ENCODE measurements at regions not wholly inside any gene's neighbourhood (a gene's known extent, or its start where the extent isn't known, plus 50 kb on each side); places are given as distances from the start of the nearest gene placed in this dataset.

DNA sequence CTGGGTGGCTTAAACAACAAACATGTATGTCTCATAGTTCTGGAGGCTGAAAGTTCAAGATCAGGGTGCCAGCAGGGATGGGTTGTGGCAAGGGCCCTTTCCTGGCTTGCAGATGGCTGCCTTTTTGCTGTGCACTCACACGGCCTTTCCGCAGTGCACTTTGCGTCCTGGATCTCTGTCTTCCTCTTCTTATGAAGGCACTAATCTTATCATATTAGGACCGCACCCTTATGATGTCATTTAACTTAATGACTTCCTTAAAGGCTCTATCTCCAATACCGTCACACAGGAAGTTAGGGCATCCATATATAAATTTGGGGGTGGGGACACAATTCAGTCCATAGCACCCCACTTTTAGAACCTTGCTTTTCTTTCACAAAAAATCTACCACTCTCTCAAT lies 255.2 kb downstream of the SNX13 start:
- no peaks in the 10 kb centered on the region for H3K4me1 Mint-ChIP-seq (ENCODE audit: low read depth in 2 of 2)
- no peak overlapping the region for H3K27ac Mint-ChIP-seq
- no peak overlapping the region for H3K4me3 Mint-ChIP-seq
- H3K9me3 Mint-ChIP-seq: no peaks in the 10 kb centered on the region
- no peaks in the 10 kb centered on the region for H3K36me3 Mint-ChIP-seq
- peaks cover 0 to 4% of the 10 kb centered on the region in 2 donors for H3K27me3 Mint-ChIP-seq
- no peak for ATAC-seq
- DNase-seq (ENCODE audit: low spot score): no peak

GRCh38 chr7:17687361-17687760 lies 252.9 kb downstream of the SNX13 start:
- ATAC-seq: no peak
- Mint-ChIP-seq H3K36me3 (no peaks in the 10 kb centered on the region), H3K4me1 (ENCODE audit: low read depth in 2 of 2) (no peaks in the 10 kb centered on the region), H3K27me3 (peaks cover 0 to 2% of the 10 kb centered on the region in 2 donors), H3K27ac (no peak overlapping the region), H3K9me3 (no peaks in the 10 kb centered on the region), H3K4me3 (no peak overlapping the region)
- no peak for DNase-seq (ENCODE audit: low spot score)

- no peaks in the 10 kb centered on the region for H3K36me3 Mint-ChIP-seq
- no peak for DNase-seq (ENCODE audit: low spot score)
- no peak overlapping the region for H3K27ac Mint-ChIP-seq
- H3K4me1 Mint-ChIP-seq (ENCODE audit: low read depth in 2 of 2): no peaks in the 10 kb centered on the region
- no peaks in the 10 kb centered on the region for H3K9me3 Mint-ChIP-seq
- H3K27me3 Mint-ChIP-seq: peaks cover 0 to 2% of the 10 kb centered on the region in 2 donors
- no peak overlapping the region for H3K4me3 Mint-ChIP-seq
- no peak for ATAC-seq
Measured at GRCh38 chr7:17689361-17689902, 250.9 kb downstream of the SNX13 start.

DNA sequence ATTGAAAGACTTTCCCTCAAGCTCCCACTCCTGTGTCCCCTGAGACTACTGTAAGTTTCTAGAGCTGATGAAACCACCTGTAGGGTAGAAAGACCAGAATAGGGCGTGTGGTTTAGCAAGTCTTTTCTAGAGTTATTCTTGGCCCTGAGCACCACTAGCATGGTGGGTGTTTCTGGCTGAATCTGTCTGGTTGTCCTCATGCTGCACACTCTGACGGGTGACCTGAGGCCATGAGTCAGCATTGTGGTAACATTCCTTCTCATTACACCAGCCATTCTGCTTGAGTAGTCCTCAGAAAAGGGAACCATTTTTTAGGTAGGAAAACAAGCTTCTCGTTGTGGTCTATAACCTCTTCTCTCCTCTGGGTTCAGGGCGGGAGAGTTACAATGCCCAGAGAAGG lies 250.3 kb downstream of the SNX13 start:
- ATAC-seq: peak in 1 of 2 donors; percentile 24

DNA sequence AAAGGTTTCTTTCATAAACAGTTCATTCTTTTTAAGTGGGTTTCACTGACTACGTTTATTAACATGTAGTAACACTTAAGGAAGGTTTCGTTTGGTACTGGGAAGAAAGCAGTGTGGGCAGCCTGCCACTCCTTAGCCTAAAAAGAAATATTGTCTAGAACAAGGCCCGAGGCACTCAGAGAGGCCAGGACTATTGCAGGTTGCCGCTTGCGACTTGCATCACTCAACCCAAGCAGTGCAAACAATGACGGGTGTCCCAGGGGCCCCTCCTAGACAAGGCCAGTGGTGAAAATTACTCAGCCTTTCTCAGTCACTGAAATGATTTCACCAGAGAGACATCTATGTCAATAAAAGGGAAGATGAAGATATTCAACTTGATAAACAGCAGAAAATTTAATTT lies 243.9 kb downstream of the SNX13 start:
- Mint-ChIP-seq H3K36me3 (peaks cover 32% of the 10 kb centered on the region), H3K4me3 (no peak overlapping the region), H3K27ac (no peak overlapping the region), H3K9me3 (peaks cover 12% of the 10 kb centered on the region), H3K27me3 (peaks cover 2 to 16% of the 10 kb centered on the region in 2 donors), H3K4me1 (ENCODE audit: low read depth in 2 of 2) (no peaks in the 10 kb centered on the region)
- ATAC-seq (no peak), DNase-seq (ENCODE audit: low spot score) (no peak)

More for the DNA sequence above, 250.3 kb downstream of the SNX13 start:
- Mint-ChIP-seq H3K36me3 (no peaks in the 10 kb centered on the region), H3K4me1 (ENCODE audit: low read depth in 2 of 2) (no peaks in the 10 kb centered on the region), H3K4me3 (no peak overlapping the region), H3K27ac (no peak overlapping the region), H3K27me3 (peaks cover 0 to 2% of the 10 kb centered on the region in 2 donors), H3K9me3 (no peaks in the 10 kb centered on the region)
- no peak for DNase-seq (ENCODE audit: low spot score)

DNA sequence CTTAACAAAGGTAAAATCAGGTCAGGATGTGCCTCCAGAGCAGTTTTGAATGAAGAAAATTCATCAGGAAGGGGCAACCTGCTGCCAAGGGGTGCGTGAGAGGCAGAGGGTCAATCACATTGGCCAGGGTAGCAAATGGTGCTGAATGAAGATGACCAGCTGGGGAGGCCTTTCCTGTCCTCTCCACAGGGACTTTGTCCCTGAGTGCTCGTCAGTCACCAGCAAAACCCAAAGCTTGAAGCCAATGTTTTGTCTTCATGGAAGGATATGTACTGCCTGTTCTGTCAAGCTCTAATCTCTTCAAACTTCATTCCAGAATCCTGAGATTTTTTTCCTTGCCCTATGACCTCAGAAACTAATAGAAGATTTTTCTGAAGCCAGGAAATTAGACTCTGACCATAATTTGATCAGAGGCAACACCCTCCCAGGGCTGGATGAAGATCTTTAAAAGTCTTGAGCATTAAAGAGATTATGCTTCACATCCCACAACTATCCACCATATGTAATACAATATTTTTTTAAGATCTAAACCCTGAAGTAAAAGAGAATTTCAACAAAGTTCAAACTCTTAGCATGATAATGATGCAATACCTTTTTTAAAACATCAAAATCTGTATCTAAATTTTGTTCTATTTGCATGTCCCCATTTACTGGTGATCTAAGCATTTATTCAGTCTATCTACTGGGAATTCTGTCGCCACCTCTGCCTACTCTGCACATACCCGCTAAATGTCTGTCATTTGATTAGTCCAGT lies 243.0 kb downstream of the SNX13 start:
- Mint-ChIP-seq H3K9me3 (peaks cover 12% of the 10 kb centered on the region), H3K4me3 (no peak overlapping the region), H3K4me1 (ENCODE audit: low read depth in 2 of 2) (no peaks in the 10 kb centered on the region), H3K36me3 (peaks cover 36% of the 10 kb centered on the region), H3K27ac (no peak overlapping the region), H3K27me3 (peaks cover 6 to 21% of the 10 kb centered on the region in 2 donors)
- no peak for ATAC-seq
- DNase-seq (ENCODE audit: low spot score): no peak

- no peak overlapping the region for H3K27ac Mint-ChIP-seq
- DNase-seq (ENCODE audit: low spot score): no peak
- H3K9me3 Mint-ChIP-seq: peaks cover 12% of the 10 kb centered on the region
- H3K4me1 Mint-ChIP-seq (ENCODE audit: low read depth in 2 of 2): no peaks in the 10 kb centered on the region
- peaks cover 6 to 26% of the 10 kb centered on the region in 2 donors for H3K27me3 Mint-ChIP-seq
- H3K4me3 Mint-ChIP-seq: no peak overlapping the region
- ATAC-seq: no peak
- peaks cover 36% of the 10 kb centered on the region for H3K36me3 Mint-ChIP-seq
Measured at GRCh38 chr7:17699696-17700095, 240.6 kb downstream of the SNX13 start.

GRCh38 chr7:17700138-17700537 lies 240.2 kb downstream of the SNX13 start:
- no peak for ATAC-seq

DNA sequence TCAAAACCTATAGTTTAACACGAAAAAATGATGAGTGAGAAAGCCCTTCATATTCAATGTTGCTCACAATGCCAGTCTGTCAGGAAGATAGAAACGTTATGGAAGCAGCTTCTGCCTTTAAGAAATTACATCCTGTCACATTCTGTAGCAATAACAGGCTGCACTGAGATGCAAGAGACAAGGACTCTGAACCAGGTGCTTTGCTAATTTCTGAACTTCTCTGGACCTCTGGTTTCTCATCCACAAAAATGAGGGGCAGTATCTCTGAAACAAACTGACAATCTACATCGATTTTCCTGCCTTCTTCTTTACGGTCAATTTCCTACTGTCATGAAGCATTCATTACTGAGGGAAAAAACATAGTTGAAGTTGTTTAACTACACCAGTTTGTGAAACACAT lies 234.0 kb downstream of the SNX13 start:
- no peak overlapping the region for H3K4me3 Mint-ChIP-seq
- peaks cover 12 to 22% of the 10 kb centered on the region in 2 donors for H3K27me3 Mint-ChIP-seq

More at GRCh38 chr7:17700138-17700537, 240.2 kb downstream of the SNX13 start:
- H3K36me3 Mint-ChIP-seq: peaks cover 36% of the 10 kb centered on the region
- peaks cover 12% of the 10 kb centered on the region for H3K9me3 Mint-ChIP-seq
- no peaks in the 10 kb centered on the region for H3K4me1 Mint-ChIP-seq (ENCODE audit: low read depth in 2 of 2)
- H3K4me3 Mint-ChIP-seq: no peak overlapping the region
- no peak for DNase-seq (ENCODE audit: low spot score)
- H3K27ac Mint-ChIP-seq: no peak overlapping the region
- peaks cover 6 to 26% of the 10 kb centered on the region in 2 donors for H3K27me3 Mint-ChIP-seq

DNA sequence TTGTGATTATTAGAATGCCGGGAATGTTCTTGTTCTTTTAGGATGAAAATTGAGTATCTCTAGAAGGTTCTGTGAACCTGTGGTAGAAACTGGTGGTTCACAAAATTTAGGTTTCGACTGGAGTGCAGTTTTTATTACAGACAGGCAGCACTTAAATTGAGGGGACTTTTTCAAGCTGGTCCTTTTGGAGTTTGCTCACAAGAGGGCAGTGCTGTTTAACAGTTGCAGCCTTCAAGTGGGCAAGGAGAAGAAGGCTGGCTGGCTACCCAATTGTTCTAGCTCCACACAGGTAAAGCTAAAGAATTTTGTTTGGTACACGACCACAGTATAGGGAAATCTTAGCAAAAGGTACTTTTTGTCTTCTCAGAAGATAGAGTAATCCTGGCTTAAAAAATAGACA lies 233.6 kb downstream of the SNX13 start:
- H3K9me3 Mint-ChIP-seq: no peaks in the 10 kb centered on the region
- H3K4me1 Mint-ChIP-seq (ENCODE audit: low read depth in 2 of 2): no peaks in the 10 kb centered on the region
- DNase-seq (ENCODE audit: low spot score) (no peak), ATAC-seq (no peak)
- H3K27me3 Mint-ChIP-seq: peaks cover 10 to 17% of the 10 kb centered on the region in 2 donors
- H3K36me3 Mint-ChIP-seq: peaks cover under 1% of the 10 kb centered on the region
- H3K4me3 Mint-ChIP-seq: no peak overlapping the region
- no peak overlapping the region for H3K27ac Mint-ChIP-seq

More for the DNA sequence above, 234.0 kb downstream of the SNX13 start:
- Mint-ChIP-seq H3K4me1 (ENCODE audit: low read depth in 2 of 2) (no peaks in the 10 kb centered on the region), H3K27ac (no peak overlapping the region), H3K36me3 (peaks cover 5% of the 10 kb centered on the region), H3K9me3 (no peaks in the 10 kb centered on the region)
- DNase-seq (ENCODE audit: low spot score): no peak
- no peak for ATAC-seq

DNA sequence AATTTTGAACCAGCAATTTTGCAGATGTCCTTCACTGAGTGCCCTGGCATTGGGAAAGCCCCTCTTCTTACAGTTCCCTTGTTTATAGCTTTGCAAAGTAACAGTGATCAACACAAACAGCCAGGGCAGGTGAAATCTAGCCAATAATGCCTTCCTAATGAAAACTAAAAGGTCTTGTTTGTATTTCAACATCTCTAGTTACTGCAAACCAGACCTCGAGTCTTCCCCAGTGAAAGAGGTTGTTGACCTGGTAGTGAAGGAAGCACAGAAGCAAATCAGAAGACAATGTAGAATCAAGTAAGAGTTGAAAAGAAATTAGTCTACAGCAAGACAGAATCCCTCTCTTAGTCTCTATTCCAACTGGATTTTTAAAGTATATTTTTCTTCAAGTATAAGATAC lies 231.2 kb downstream of the SNX13 start:
- Mint-ChIP-seq H3K27ac (no peak overlapping the region), H3K9me3 (no peaks in the 10 kb centered on the region), H3K4me1 (ENCODE audit: low read depth in 2 of 2) (no peaks in the 10 kb centered on the region), H3K36me3 (no peaks in the 10 kb centered on the region), H3K27me3 (peaks cover 8 to 11% of the 10 kb centered on the region in 2 donors), H3K4me3 (no peak overlapping the region)
- ATAC-seq: no peak
- DNase-seq (ENCODE audit: low spot score): no peak

DNA sequence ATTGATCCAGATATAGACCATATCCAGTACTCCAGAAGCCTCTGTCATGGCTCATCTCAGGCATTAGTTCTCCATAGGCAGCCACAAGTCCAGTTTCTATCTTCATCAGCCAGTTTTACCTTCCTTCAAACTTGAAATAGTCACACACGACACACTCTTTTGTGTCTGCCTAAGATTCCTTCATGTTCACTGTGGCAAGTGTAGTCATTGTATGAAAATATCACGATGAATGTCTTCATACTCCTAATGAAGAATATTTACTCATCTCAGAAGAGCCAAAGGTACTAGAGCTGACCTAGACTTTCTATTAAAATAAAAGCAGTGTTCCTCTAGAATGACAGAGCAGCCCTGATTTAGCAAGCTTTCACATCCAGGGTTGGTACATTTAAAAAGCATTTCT lies 230.7 kb downstream of the SNX13 start:
- no peak for ATAC-seq

GRCh38 chr7:17710312-17710711 lies 230.0 kb downstream of the SNX13 start:
- Mint-ChIP-seq H3K4me1 (ENCODE audit: low read depth in 2 of 2) (no peaks in the 10 kb centered on the region), H3K27me3 (peaks cover 11 to 16% of the 10 kb centered on the region in 2 donors), H3K9me3 (no peaks in the 10 kb centered on the region), H3K27ac (no peak overlapping the region), H3K4me3 (no peak overlapping the region), H3K36me3 (no peaks in the 10 kb centered on the region)
- DNase-seq (ENCODE audit: low spot score): no peak
- no peak for ATAC-seq

More for the DNA sequence above, 230.7 kb downstream of the SNX13 start:
- Mint-ChIP-seq H3K36me3 (no peaks in the 10 kb centered on the region), H3K4me3 (no peak overlapping the region), H3K27ac (no peak overlapping the region), H3K27me3 (peaks cover 8 to 11% of the 10 kb centered on the region in 2 donors), H3K4me1 (ENCODE audit: low read depth in 2 of 2) (no peaks in the 10 kb centered on the region), H3K9me3 (no peaks in the 10 kb centered on the region)
- DNase-seq (ENCODE audit: low spot score): no peak

- H3K27ac Mint-ChIP-seq: no peak overlapping the region
- H3K4me1 Mint-ChIP-seq (ENCODE audit: low read depth in 2 of 2): no peaks in the 10 kb centered on the region
- no peaks in the 10 kb centered on the region for H3K36me3 Mint-ChIP-seq
- ATAC-seq (no peak), DNase-seq (ENCODE audit: low spot score) (no peak)
- peaks cover 13 to 16% of the 10 kb centered on the region in 2 donors for H3K27me3 Mint-ChIP-seq
- H3K9me3 Mint-ChIP-seq: no peaks in the 10 kb centered on the region
- H3K4me3 Mint-ChIP-seq: no peak overlapping the region
Measured at GRCh38 chr7:17713584-17713983, 226.7 kb downstream of the SNX13 start.

Measured in natural killer cell treated with Interleukin-12 subunit alpha and Interleukin-12 subunit beta and Interleukin-15 and Interleukin-18, amount 100 ng/mL, for 72 hours (primary cell).